Panc1 (cell line): ENCODE measurements at regions not wholly inside any gene's neighbourhood (a gene's known extent, or its start where the extent isn't known, plus 50 kb on each side); places are given as distances from the start of the nearest gene placed in this dataset.

Experiments
- POLR2AphosphoS5 ChIP-seq: IDR thresholded peaks from 2 replicates; pipeline ENCODE4 v1.6.1; 2012; ENCODE audit warnings: mild to moderate bottlenecking, low read depth, low read length, moderate library complexity
- REST ChIP-seq, 2 experiments: IDR thresholded peaks; 2 replicates each; pipeline ENCODE4 v1.6.1; 2011 to 2012; ENCODE audit warnings: low read depth in 2 of 2, control low read depth in 1 of 2, low read length in 1 of 2, mild to moderate bottlenecking in 1 of 2, moderate library complexity in 1 of 2; ENCODE audit not compliant: insufficient read depth in 1 of 2
- TF ChIP-seq, protein P1 (sequence below): fragments of 450-650 bp; IDR thresholded peaks from 2 replicates; pipeline ENCODE4 v1.5.1; 2017; ENCODE audit warnings: mild to moderate bottlenecking

DNA sequence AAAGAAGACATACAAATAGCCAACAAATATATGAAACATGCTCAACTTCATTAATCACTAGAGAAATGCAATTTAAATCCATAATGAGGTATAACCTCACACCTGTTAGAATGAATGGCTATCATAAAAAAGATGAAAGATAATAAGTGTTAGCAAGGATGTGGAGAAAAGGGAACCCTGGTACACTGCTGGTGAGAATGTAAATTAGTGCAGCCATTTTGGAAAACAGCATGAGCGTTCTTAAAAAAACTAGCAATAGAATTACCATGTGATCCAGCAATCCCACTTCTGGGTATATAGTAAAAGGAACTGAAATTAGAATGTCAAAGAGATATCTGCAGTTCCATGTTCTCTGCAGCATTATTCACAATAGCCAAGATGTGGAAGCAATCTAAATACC lies 64.2 kb upstream of the CEP78 start:
- TF ChIP-seq, protein P1, sequence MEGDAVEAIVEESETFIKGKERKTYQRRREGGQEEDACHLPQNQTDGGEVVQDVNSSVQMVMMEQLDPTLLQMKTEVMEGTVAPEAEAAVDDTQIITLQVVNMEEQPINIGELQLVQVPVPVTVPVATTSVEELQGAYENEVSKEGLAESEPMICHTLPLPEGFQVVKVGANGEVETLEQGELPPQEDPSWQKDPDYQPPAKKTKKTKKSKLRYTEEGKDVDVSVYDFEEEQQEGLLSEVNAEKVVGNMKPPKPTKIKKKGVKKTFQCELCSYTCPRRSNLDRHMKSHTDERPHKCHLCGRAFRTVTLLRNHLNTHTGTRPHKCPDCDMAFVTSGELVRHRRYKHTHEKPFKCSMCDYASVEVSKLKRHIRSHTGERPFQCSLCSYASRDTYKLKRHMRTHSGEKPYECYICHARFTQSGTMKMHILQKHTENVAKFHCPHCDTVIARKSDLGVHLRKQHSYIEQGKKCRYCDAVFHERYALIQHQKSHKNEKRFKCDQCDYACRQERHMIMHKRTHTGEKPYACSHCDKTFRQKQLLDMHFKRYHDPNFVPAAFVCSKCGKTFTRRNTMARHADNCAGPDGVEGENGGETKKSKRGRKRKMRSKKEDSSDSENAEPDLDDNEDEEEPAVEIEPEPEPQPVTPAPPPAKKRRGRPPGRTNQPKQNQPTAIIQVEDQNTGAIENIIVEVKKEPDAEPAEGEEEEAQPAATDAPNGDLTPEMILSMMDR: no peak
- TF ChIP-seq REST (IDR thresholded peaks at IDR 0.05; ENCODE audit: insufficient read depth in 1 of 2, low read depth in 2 of 2, low read length in 1 of 2) (no peak), POLR2AphosphoS5 (no peak)
